ENCODE measurements at regions not wholly inside any gene's neighbourhood (a gene's known extent, or its start where the extent isn't known, plus 50 kb on each side); places are given as distances from the start of the nearest gene placed in this dataset.

DNA sequence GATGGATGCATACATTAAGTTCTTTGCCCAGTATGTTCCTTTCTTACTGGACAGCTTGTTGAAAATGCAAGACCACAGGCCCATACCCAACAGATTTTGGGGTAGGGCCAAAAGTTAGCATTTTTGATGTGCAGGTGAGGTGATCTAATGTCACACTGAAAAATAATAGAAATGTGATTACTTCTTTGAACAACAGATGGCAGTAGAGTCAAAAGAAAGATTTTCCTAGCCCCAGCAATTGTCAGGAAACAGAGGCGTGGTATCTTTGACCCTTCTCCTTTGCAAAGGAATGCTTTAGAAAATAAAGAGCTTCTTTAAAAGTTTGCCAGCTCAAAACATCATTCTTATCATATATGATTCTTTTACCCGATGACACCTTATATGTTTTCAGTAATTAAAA is 343.6 kb upstream of the SYT4 start:
- TF ChIP-seq, protein P1, sequence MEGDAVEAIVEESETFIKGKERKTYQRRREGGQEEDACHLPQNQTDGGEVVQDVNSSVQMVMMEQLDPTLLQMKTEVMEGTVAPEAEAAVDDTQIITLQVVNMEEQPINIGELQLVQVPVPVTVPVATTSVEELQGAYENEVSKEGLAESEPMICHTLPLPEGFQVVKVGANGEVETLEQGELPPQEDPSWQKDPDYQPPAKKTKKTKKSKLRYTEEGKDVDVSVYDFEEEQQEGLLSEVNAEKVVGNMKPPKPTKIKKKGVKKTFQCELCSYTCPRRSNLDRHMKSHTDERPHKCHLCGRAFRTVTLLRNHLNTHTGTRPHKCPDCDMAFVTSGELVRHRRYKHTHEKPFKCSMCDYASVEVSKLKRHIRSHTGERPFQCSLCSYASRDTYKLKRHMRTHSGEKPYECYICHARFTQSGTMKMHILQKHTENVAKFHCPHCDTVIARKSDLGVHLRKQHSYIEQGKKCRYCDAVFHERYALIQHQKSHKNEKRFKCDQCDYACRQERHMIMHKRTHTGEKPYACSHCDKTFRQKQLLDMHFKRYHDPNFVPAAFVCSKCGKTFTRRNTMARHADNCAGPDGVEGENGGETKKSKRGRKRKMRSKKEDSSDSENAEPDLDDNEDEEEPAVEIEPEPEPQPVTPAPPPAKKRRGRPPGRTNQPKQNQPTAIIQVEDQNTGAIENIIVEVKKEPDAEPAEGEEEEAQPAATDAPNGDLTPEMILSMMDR (IDR thresholded peaks at IDR 0.05): peak; percentile 16 to 26 (median 25)
- no peak for TF ChIP-seq EP300 (IDR thresholded peaks at IDR 0.05)
